ENCODE measurements at regions not wholly inside any gene's neighbourhood (a gene's known extent, or its start where the extent isn't known, plus 50 kb on each side); places are given as distances from the start of the nearest gene placed in this dataset.

- no peak for DNase-seq
- H3K27ac Mint-ChIP-seq = peak overlapping the region in 1 of 6 donors; percentile 68
- peaks cover 0 to 6% (median 3%) of the 10 kb centered on the region in 3 donors for H3K27me3 Mint-ChIP-seq
- H3K4me3 Mint-ChIP-seq = no peak overlapping the region
- peaks cover 4 to 23% of the 10 kb centered on the region in 2 donors for H3K36me3 Mint-ChIP-seq
- peaks cover 9 to 29% (median 21%) of the 10 kb centered on the region in 3 donors for H3K4me1 Mint-ChIP-seq
- no peak for ATAC-seq (ENCODE audit: low read depth in 2 of 2)
- peaks cover 0 to 20% (median 14%) of the 10 kb centered on the region in 7 donors for H3K9me3 Mint-ChIP-seq
Observed at GRCh38 chr6:156562019-156562418, 215.2 kb upstream of the ARID1B start.

GRCh38 chr6:156560476-156560875 is 216.7 kb upstream of the ARID1B start:
- peaks cover 4 to 23% of the 10 kb centered on the region in 2 donors for H3K36me3 Mint-ChIP-seq
- peaks cover 0 to 20% (median 14%) of the 10 kb centered on the region in 7 donors for H3K9me3 Mint-ChIP-seq
- peaks cover 12 to 33% (median 26%) of the 10 kb centered on the region in 3 donors for H3K4me1 Mint-ChIP-seq
- H3K27me3 Mint-ChIP-seq = peaks cover 0 to 8% (median 3%) of the 10 kb centered on the region in 3 donors
- H3K27ac Mint-ChIP-seq = no peak overlapping the region
- H3K4me3 Mint-ChIP-seq = no peak overlapping the region
- DNase-seq (no peak), ATAC-seq (ENCODE audit: low read depth in 2 of 2) (no peak)

- no peak overlapping the region for H3K4me3 Mint-ChIP-seq
Observed at GRCh38 chr6:156559162-156559690, 218.0 kb upstream of the ARID1B start.

GRCh38 chr6:156557911-156558259 is 219.3 kb upstream of the ARID1B start:
- DNase-seq (no peak), ATAC-seq (ENCODE audit: low read depth in 2 of 2) (peak in 1 of 2 donors; percentile 18)
- peak overlapping the region in 1 of 6 donors; percentile 18 for H3K27ac Mint-ChIP-seq
- H3K36me3 Mint-ChIP-seq = peaks cover 4 to 23% of the 10 kb centered on the region in 2 donors
- H3K9me3 Mint-ChIP-seq = peaks cover 0 to 20% (median 14%) of the 10 kb centered on the region in 7 donors
- peaks cover 0 to 8% (median 3%) of the 10 kb centered on the region in 3 donors for H3K27me3 Mint-ChIP-seq
- H3K4me3 Mint-ChIP-seq = peak overlapping the region in 2 of 8 donors; percentile 9 to 27
- peaks cover 7 to 15% (median 12%) of the 10 kb centered on the region in 3 donors for H3K4me1 Mint-ChIP-seq

More at GRCh38 chr6:156559162-156559690, 218.0 kb upstream of the ARID1B start:
- no peak overlapping the region for H3K27ac Mint-ChIP-seq
- H3K9me3 Mint-ChIP-seq = peaks cover 0 to 20% (median 14%) of the 10 kb centered on the region in 7 donors
- DNase-seq = no peak
- H3K27me3 Mint-ChIP-seq = peaks cover 0 to 8% (median 3%) of the 10 kb centered on the region in 3 donors
- no peak for ATAC-seq (ENCODE audit: low read depth in 2 of 2)
- peaks cover 4 to 23% of the 10 kb centered on the region in 2 donors for H3K36me3 Mint-ChIP-seq
- H3K4me1 Mint-ChIP-seq = peaks cover 11 to 20% (median 18%) of the 10 kb centered on the region in 3 donors

GRCh38 chr6:156557251-156557910 is 219.8 kb upstream of the ARID1B start:
- peaks cover 0 to 8% (median 3%) of the 10 kb centered on the region in 3 donors for H3K27me3 Mint-ChIP-seq
- peak overlapping the region in 4 of 6 donors; percentile 1 to 54 (median 32) for H3K27ac Mint-ChIP-seq
- peak; percentile 57 to 64 for ATAC-seq (ENCODE audit: low read depth in 2 of 2)
- H3K36me3 Mint-ChIP-seq = peaks cover 4 to 23% of the 10 kb centered on the region in 2 donors
- H3K4me1 Mint-ChIP-seq = peaks cover 7 to 15% (median 12%) of the 10 kb centered on the region in 3 donors
- H3K4me3 Mint-ChIP-seq = peak overlapping the region in 3 of 8 donors; percentile 13 to 27 (median 27)
- H3K9me3 Mint-ChIP-seq = peaks cover 0 to 20% (median 14%) of the 10 kb centered on the region in 7 donors
- DNase-seq = no peak

- H3K27ac Mint-ChIP-seq = peak overlapping the region in 2 of 6 donors; percentile 31 to 66
- peaks cover 0 to 20% (median 14%) of the 10 kb centered on the region in 7 donors for H3K9me3 Mint-ChIP-seq
- peak in 1 of 2 donors; percentile 16 for ATAC-seq (ENCODE audit: low read depth in 2 of 2)
- H3K27me3 Mint-ChIP-seq = peaks cover 0 to 8% (median 3%) of the 10 kb centered on the region in 3 donors
- peaks cover 7 to 15% (median 12%) of the 10 kb centered on the region in 3 donors for H3K4me1 Mint-ChIP-seq
- H3K36me3 Mint-ChIP-seq = peaks cover 4 to 23% of the 10 kb centered on the region in 2 donors
- no peak for DNase-seq
- H3K4me3 Mint-ChIP-seq = peak overlapping the region in 2 of 8 donors; percentile 16 to 70
Observed at GRCh38 chr6:156556811-156557210, 220.4 kb upstream of the ARID1B start.

GRCh38 chr6:156555116-156555515 is 222.1 kb upstream of the ARID1B start:
- Mint-ChIP-seq H3K27ac (no peak overlapping the region), H3K9me3 (peaks cover 0 to 6% (median 5%) of the 10 kb centered on the region in 7 donors), H3K27me3 (peaks cover 0 to 8% (median 3%) of the 10 kb centered on the region in 3 donors), H3K36me3 (peaks cover 0 to 10% of the 10 kb centered on the region in 2 donors), H3K4me3 (no peak overlapping the region), H3K4me1 (peaks cover 7 to 15% (median 12%) of the 10 kb centered on the region in 3 donors)
- DNase-seq (no peak), ATAC-seq (ENCODE audit: low read depth in 2 of 2) (no peak)

GRCh38 chr6:156554160-156554559 is 223.0 kb upstream of the ARID1B start:
- Mint-ChIP-seq H3K27me3 (peaks cover 0 to 8% (median 3%) of the 10 kb centered on the region in 3 donors), H3K36me3 (peaks cover 0 to 4% of the 10 kb centered on the region in 2 donors)
- no peak for ATAC-seq (ENCODE audit: low read depth in 2 of 2)

GRCh38 chr6:156552849-156553248 is 224.3 kb upstream of the ARID1B start:
- H3K4me1 Mint-ChIP-seq = peaks cover 7 to 15% (median 12%) of the 10 kb centered on the region in 3 donors
- H3K27ac Mint-ChIP-seq = peak overlapping the region in 1 of 6 donors; percentile 25
- DNase-seq (no peak), ATAC-seq (ENCODE audit: low read depth in 2 of 2) (no peak)
- H3K9me3 Mint-ChIP-seq = no peaks in the 10 kb centered on the region
- no peak overlapping the region for H3K4me3 Mint-ChIP-seq
- H3K27me3 Mint-ChIP-seq = peaks cover 0 to 8% (median 3%) of the 10 kb centered on the region in 3 donors
- H3K36me3 Mint-ChIP-seq = no peaks in the 10 kb centered on the region

More at GRCh38 chr6:156554160-156554559, 223.0 kb upstream of the ARID1B start:
- H3K4me3 Mint-ChIP-seq = no peak overlapping the region
- no peak overlapping the region for H3K27ac Mint-ChIP-seq
- DNase-seq = no peak
- peaks cover 0 to 3% (median 0%) of the 10 kb centered on the region in 7 donors for H3K9me3 Mint-ChIP-seq
- peaks cover 7 to 15% (median 12%) of the 10 kb centered on the region in 3 donors for H3K4me1 Mint-ChIP-seq

GRCh38 chr6:156550949-156551348 is 226.2 kb upstream of the ARID1B start:
- Mint-ChIP-seq H3K4me3 (no peak overlapping the region), H3K4me1 (peaks cover 0 to 2% (median 0%) of the 10 kb centered on the region in 3 donors), H3K27me3 (peaks cover 0 to 6% (median 0%) of the 10 kb centered on the region in 3 donors), H3K27ac (peak overlapping the region in 1 of 6 donors; percentile 47), H3K36me3 (no peaks in the 10 kb centered on the region), H3K9me3 (no peaks in the 10 kb centered on the region)
- ATAC-seq (ENCODE audit: low read depth in 2 of 2) (no peak), DNase-seq (no peak)

- H3K27ac Mint-ChIP-seq = no peak overlapping the region
- H3K4me1 Mint-ChIP-seq = no peaks in the 10 kb centered on the region
- H3K27me3 Mint-ChIP-seq = peaks cover 6 to 18% (median 10%) of the 10 kb centered on the region in 3 donors
- no peaks in the 10 kb centered on the region for H3K36me3 Mint-ChIP-seq
- ATAC-seq (ENCODE audit: low read depth in 2 of 2) = no peak
- H3K4me3 Mint-ChIP-seq = no peak overlapping the region
- DNase-seq = no peak
- H3K9me3 Mint-ChIP-seq = no peaks in the 10 kb centered on the region
Observed at GRCh38 chr6:156545931-156546330, 231.2 kb upstream of the ARID1B start.

GRCh38 chr6:156545021-156545420 is 232.2 kb upstream of the ARID1B start:
- Mint-ChIP-seq H3K27ac (no peak overlapping the region), H3K27me3 (peaks cover 6 to 18% (median 10%) of the 10 kb centered on the region in 3 donors)
- no peak for DNase-seq

GRCh38 chr6:156544046-156544445 is 233.1 kb upstream of the ARID1B start:
- Mint-ChIP-seq H3K27me3 (peaks cover 6 to 18% (median 10%) of the 10 kb centered on the region in 3 donors), H3K27ac (no peak overlapping the region), H3K4me1 (no peaks in the 10 kb centered on the region), H3K4me3 (no peak overlapping the region), H3K36me3 (no peaks in the 10 kb centered on the region), H3K9me3 (no peaks in the 10 kb centered on the region)
- no peak for DNase-seq
- no peak for ATAC-seq (ENCODE audit: low read depth in 2 of 2)

More at GRCh38 chr6:156545021-156545420, 232.2 kb upstream of the ARID1B start:
- Mint-ChIP-seq H3K4me1 (no peaks in the 10 kb centered on the region), H3K4me3 (no peak overlapping the region), H3K9me3 (no peaks in the 10 kb centered on the region), H3K36me3 (no peaks in the 10 kb centered on the region)
- no peak for ATAC-seq (ENCODE audit: low read depth in 2 of 2)

Data from naive B cell (primary cell).